Nephron progenitor cell (in vitro differentiated cells): ENCODE measurements at regions not wholly inside any gene's neighbourhood (a gene's known extent, or its start where the extent isn't known, plus 50 kb on each side); places are given as distances from the start of the nearest gene placed in this dataset.

ENCODE experiments used
- DNase-seq: peaks from one replicate; pipeline ENCODE4 v3.0.0; 2021
- H3K27ac Mint-ChIP-seq: 2 replicates; pipeline ENCODE4 v1.8.0; 2021; ENCODE audit warnings: mild to moderate bottlenecking, moderate library complexity, mixed read lengths
- H3K27me3 Mint-ChIP-seq: 2 replicates; pipeline ENCODE4 v1.8.0; 2021; ENCODE audit warnings: mild to moderate bottlenecking, low read depth, mixed read lengths; ENCODE audit not compliant: poor library complexity
- H3K36me3 Mint-ChIP-seq: 2 replicates; pipeline ENCODE4 v1.8.0; 2021; ENCODE audit warnings: low read depth, mixed read lengths
- H3K4me1 Mint-ChIP-seq: 2 replicates; pipeline ENCODE4 v1.8.0; 2021; ENCODE audit warnings: mixed read lengths
- H3K4me3 Mint-ChIP-seq: 2 replicates; pipeline ENCODE4 v1.8.0; 2021; ENCODE audit warnings: mild to moderate bottlenecking, moderate library complexity, mixed read lengths
- H3K9me3 Mint-ChIP-seq: 2 replicates; pipeline ENCODE4 v1.8.0; 2021; ENCODE audit warnings: mild to moderate bottlenecking, moderate library complexity, mixed read lengths
- TF ChIP-seq, protein P1 (sequence below): fragments of 200-600 bp; sonication (generic); IDR thresholded peaks from 2 replicates; pipeline ENCODE4 v1.5.0; 2021; ENCODE audit warnings: antibody characterized with exemption

DNA sequence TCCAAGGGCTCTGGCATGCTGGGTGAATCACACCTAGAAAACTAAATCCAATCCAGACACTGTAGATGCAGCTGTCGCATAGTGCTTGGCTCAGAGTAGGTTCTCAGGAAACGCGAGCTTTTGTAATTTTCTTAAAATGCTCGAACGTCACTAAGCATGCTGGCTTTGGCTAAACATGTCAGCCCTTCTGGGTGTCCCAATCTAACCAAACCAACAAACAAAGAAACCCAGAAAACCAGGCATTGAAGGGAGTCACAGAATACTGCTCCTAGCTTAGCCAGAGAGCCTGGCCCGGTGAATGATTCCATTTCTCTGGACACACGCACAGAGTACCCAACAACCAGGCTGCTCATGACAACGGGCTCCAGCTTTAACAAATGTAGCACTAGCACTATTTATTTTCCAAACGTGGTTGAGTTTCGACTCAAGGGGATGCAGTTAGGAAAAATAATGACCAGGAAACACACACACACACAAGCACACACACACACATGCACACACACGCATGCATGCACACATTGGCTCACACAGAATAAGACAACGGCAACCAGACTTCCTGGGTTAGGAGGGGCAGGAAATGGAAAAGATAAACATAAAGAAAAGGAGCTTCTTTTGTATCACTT is 492.6 kb downstream of the MIAT start:
- Mint-ChIP-seq H3K4me3 (no peak overlapping the region), H3K27ac (no peak overlapping the region), H3K27me3 (peaks cover 32% of the 10 kb centered on the region), H3K9me3 (peaks cover 18% of the 10 kb centered on the region), H3K4me1 (peaks cover 21% of the 10 kb centered on the region), H3K36me3 (no peaks in the 10 kb centered on the region)
- TF ChIP-seq, protein P1, sequence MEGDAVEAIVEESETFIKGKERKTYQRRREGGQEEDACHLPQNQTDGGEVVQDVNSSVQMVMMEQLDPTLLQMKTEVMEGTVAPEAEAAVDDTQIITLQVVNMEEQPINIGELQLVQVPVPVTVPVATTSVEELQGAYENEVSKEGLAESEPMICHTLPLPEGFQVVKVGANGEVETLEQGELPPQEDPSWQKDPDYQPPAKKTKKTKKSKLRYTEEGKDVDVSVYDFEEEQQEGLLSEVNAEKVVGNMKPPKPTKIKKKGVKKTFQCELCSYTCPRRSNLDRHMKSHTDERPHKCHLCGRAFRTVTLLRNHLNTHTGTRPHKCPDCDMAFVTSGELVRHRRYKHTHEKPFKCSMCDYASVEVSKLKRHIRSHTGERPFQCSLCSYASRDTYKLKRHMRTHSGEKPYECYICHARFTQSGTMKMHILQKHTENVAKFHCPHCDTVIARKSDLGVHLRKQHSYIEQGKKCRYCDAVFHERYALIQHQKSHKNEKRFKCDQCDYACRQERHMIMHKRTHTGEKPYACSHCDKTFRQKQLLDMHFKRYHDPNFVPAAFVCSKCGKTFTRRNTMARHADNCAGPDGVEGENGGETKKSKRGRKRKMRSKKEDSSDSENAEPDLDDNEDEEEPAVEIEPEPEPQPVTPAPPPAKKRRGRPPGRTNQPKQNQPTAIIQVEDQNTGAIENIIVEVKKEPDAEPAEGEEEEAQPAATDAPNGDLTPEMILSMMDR: no peak
- DNase-seq: no peak

DNA sequence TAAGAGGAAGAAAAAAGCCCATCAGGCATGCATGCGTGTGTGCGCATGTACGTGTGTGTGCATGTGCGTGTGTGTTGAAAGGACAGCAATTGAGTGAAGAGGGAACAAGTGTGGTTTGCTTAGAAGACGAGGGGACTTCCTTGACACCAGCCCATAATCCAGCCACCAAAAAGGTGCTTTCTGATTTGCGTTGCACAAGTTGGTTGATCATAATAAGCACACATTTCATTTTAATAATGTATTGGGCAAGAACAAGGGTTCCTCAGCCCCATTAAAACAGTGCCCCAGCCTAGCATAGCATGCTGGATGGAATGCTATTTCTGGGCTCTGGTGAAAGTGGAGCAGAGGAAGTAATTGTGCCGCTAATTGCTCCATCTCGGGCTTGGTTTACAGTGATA is 493.2 kb downstream of the MIAT start:
- peaks cover 27% of the 10 kb centered on the region for H3K27me3 Mint-ChIP-seq
- TF ChIP-seq, protein P1: no peak
- H3K36me3 Mint-ChIP-seq: no peaks in the 10 kb centered on the region
- H3K4me3 Mint-ChIP-seq: no peak overlapping the region
- H3K9me3 Mint-ChIP-seq: peaks cover 18% of the 10 kb centered on the region
- DNase-seq: no peak
- no peak overlapping the region for H3K27ac Mint-ChIP-seq
- H3K4me1 Mint-ChIP-seq: peaks cover 21% of the 10 kb centered on the region

DNA sequence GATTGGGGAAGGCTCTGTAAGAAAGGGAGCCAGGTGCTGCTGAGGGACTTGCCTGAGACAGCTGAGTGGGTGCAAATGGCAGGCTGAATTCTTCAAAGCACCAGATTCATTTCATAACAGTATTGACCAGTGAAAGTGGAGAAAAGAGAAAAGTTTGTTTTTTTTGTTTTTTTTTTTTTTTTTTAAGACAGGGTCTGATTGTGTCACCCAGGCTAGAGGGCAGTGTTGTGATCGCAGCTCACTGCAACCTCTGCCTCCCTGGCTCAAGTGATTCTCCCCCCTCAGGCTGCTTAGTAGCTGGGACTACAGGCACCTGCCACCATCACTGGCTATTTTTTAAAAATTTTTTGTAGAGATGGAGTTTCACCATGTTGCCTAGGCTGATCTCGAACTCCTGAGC is 494.0 kb downstream of the MIAT start:
- Mint-ChIP-seq H3K36me3 (no peaks in the 10 kb centered on the region), H3K4me1 (peaks cover 21% of the 10 kb centered on the region), H3K27ac (no peak overlapping the region), H3K4me3 (no peak overlapping the region), H3K9me3 (peaks cover 18% of the 10 kb centered on the region), H3K27me3 (peaks cover 31% of the 10 kb centered on the region)
- TF ChIP-seq, protein P1: no peak
- no peak for DNase-seq

DNA sequence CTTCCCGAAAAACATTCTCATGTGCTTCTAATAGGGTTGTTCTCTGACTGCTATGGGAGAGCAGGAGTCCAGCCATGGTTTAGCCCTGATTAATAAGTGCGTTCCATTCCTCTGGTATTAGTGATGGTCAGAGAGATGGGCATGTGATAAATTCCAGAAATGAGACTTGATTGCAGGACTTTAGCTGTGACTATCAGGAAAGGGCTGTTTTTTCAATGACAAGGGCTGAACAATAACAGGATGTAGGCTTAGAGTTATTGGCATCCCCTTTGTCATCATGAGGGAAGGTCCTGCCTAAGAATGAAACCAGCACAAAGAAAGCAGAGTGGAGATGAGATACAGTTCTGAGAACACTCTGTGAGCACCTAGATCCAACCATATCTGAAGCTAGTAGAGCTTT is 494.6 kb downstream of the MIAT start:
- Mint-ChIP-seq H3K4me3 (no peak overlapping the region), H3K36me3 (no peaks in the 10 kb centered on the region), H3K4me1 (peaks cover 18% of the 10 kb centered on the region), H3K27me3 (peaks cover 32% of the 10 kb centered on the region), H3K9me3 (peaks cover 18% of the 10 kb centered on the region), H3K27ac (no peak overlapping the region)
- TF ChIP-seq, protein P1: no peak
- no peak for DNase-seq

GRCh38 chr22:27152883-27153282 is 495.5 kb downstream of the MIAT start:
- Mint-ChIP-seq H3K27ac (no peak overlapping the region), H3K36me3 (no peaks in the 10 kb centered on the region), H3K4me1 (peaks cover 23% of the 10 kb centered on the region), H3K27me3 (peaks cover 35% of the 10 kb centered on the region), H3K9me3 (peaks cover 18% of the 10 kb centered on the region), H3K4me3 (no peak overlapping the region)
- TF ChIP-seq, protein P1: no peak
- DNase-seq: no peak

GRCh38 chr22:27153386-27153785 is 496.0 kb downstream of the MIAT start:
- Mint-ChIP-seq H3K4me3 (no peak overlapping the region), H3K27me3 (peaks cover 36% of the 10 kb centered on the region), H3K9me3 (peaks cover 18% of the 10 kb centered on the region), H3K27ac (no peak overlapping the region), H3K36me3 (no peaks in the 10 kb centered on the region), H3K4me1 (peaks cover 27% of the 10 kb centered on the region)
- TF ChIP-seq, protein P1: no peak
- DNase-seq: no peak
